GM19452 (cell line): ENCODE measurements at regions not wholly inside any gene's neighbourhood (a gene's known extent, or its start where the extent isn't known, plus 50 kb on each side); places are given as distances from the start of the nearest gene placed in this dataset.
"Not testable (repeated sequence)": the region's sequence is repeated elsewhere in the genome, so short reads cannot be mapped to it uniquely, and the experiment has no call there.

Source experiments
- ATAC-seq: cut with Tn5 transposase; IDR thresholded peaks from one replicate; pipeline ENCODE4 v1.9.1; 2021; ENCODE audit not compliant: unreplicated experiment

- no peak for ATAC-seq
Observed at GRCh38 chr2:191476901-191477300, 201.0 kb upstream of the NABP1 start.

GRCh38 chr2:191478799-191479679, 198.9 kb upstream of the NABP1 start:
- ATAC-seq: no peak

GRCh38 chr2:191479680-191480023, 198.3 kb upstream of the NABP1 start:
- no peak for ATAC-seq

- ATAC-seq: no peak
Observed at GRCh38 chr2:191481305-191482070, 196.4 kb upstream of the NABP1 start.

- no peak for ATAC-seq
Observed at GRCh38 chr2:191483117-191483516, 194.8 kb upstream of the NABP1 start.

GRCh38 chr2:191486584-191487320, 191.2 kb upstream of the NABP1 start:
- no peak for ATAC-seq

GRCh38 chr2:191488135-191488534, 189.8 kb upstream of the NABP1 start:
- no peak for ATAC-seq

- ATAC-seq: no peak
Observed at GRCh38 chr2:191489177-191489576, 188.8 kb upstream of the NABP1 start.

- no peak for ATAC-seq
Observed at GRCh38 chr2:191496838-191497237, 181.1 kb upstream of the NABP1 start.

- ATAC-seq: no peak
Observed at GRCh38 chr2:191497822-191498221, 180.1 kb upstream of the NABP1 start.

GRCh38 chr2:191499050-191499449, 178.9 kb upstream of the NABP1 start:
- no peak for ATAC-seq

GRCh38 chr2:191499874-191500565, 177.9 kb upstream of the NABP1 start:
- ATAC-seq: no peak

GRCh38 chr2:191500566-191500883, 177.4 kb upstream of the NABP1 start:
- ATAC-seq: no peak

GRCh38 chr2:191500884-191501560, 176.9 kb upstream of the NABP1 start:
- no peak for ATAC-seq

GRCh38 chr2:191501561-191502168, 176.3 kb upstream of the NABP1 start:
- ATAC-seq: no peak

- ATAC-seq: no peak
Observed at GRCh38 chr2:191506515-191506914, 171.4 kb upstream of the NABP1 start.

- not testable (repeated sequence) for ATAC-seq
Observed at GRCh38 chr2:191507252-191507853, 170.6 kb upstream of the NABP1 start.

GRCh38 chr2:191508738-191509137, 169.2 kb upstream of the NABP1 start:
- no peak for ATAC-seq

GRCh38 chr2:191512216-191512835, 165.6 kb upstream of the NABP1 start:
- ATAC-seq: no peak
